CD4-positive, alpha-beta T cell (primary cell): ENCODE measurements at regions not wholly inside any gene's neighbourhood (a gene's known extent, or its start where the extent isn't known, plus 50 kb on each side); places are given as distances from the start of the nearest gene placed in this dataset.

Experiments used
- ATAC-seq: fragments of 200-7000 bp; cut with Tn5 transposase; one replicate; pipeline ENCODE4 v1.10.0; 2022; ENCODE audit warnings: mild to moderate bottlenecking; ENCODE audit not compliant: poor library complexity
- CTCF ChIA-PET: fragments of 350-600 bp; sonication (Branson Sonifier 250); formaldehyde crosslinking; loops from one replicate; lab custom pipeline; 2021; ENCODE audit warnings: antibody characterized with exemption, inconsistent platforms; lab: Charles Lee
- POLR2A ChIA-PET: fragments of 350-600 bp; sonication (Branson Sonifier 250); formaldehyde crosslinking; loops from one replicate; lab custom pipeline; 2021; ENCODE audit warnings: antibody characterized with exemption, inconsistent platforms; lab: Charles Lee
- DNase-seq, 14 experiments: peaks; one replicate each; pipeline ENCODE4 v3.0.0-alpha.2; 2013 to 2020; ENCODE audit warnings: mixed read lengths in 2 of 14
- H3K27ac ChIP-seq, 2 donors: one replicate each; pipeline versions ENCODE4 v1.5.1 to v1.7.0; 2013; ENCODE audit warnings: low read length in 2 of 2, low read depth in 1 of 2, mild to moderate bottlenecking in 1 of 2
- H3K27me3 ChIP-seq, 2 experiments: 1 replicate in 1 of 2; 2 replicates in 1 of 2; pipeline versions ENCODE4 v1.6.1 to v1.7.0; 2013; ENCODE audit warnings: low read length in 2 of 2, control low read depth in 1 of 2, mild to moderate bottlenecking in 1 of 2, moderate library complexity in 1 of 2; ENCODE audit not compliant: insufficient read depth in 2 of 2, control insufficient read depth in 1 of 2
- H3K36me3 ChIP-seq: one replicate; pipeline ENCODE4 v1.6.1; 2013; ENCODE audit warnings: low read length, control low read depth; ENCODE audit not compliant: insufficient read depth
- H3K4me1 ChIP-seq: one replicate; pipeline ENCODE4 v1.6.1; 2013; ENCODE audit warnings: low read length, control low read depth; ENCODE audit not compliant: insufficient read depth
- H3K4me3 ChIP-seq: one replicate; pipeline ENCODE4 v1.5.1; 2013; ENCODE audit warnings: mild to moderate bottlenecking, low read length, moderate library complexity
- H3K9me3 ChIP-seq, 2 experiments: 1 replicate in 1 of 2; 2 replicates in 1 of 2; pipeline versions ENCODE4 v1.6.1 to v1.7.0; 2013; ENCODE audit warnings: low read length in 2 of 2, mild to moderate bottlenecking in 2 of 2, control low read depth in 1 of 2, moderate library complexity in 1 of 2; ENCODE audit not compliant: control insufficient read depth in 1 of 2, insufficient read depth in 1 of 2
- H3K27ac Mint-ChIP-seq: one replicate; pipeline ENCODE4 v1.8.0; 2020; ENCODE audit warnings: mixed read lengths
- H3K27me3 Mint-ChIP-seq: one replicate; pipeline ENCODE4 v1.8.0; 2021; ENCODE audit warnings: mixed read lengths
- H3K36me3 Mint-ChIP-seq: one replicate; pipeline ENCODE4 v1.8.0; 2021; ENCODE audit warnings: low read depth, mixed read lengths
- H3K4me1 Mint-ChIP-seq: one replicate; pipeline ENCODE4 v1.8.0; 2021; ENCODE audit warnings: low read depth, mixed read lengths
- H3K4me3 Mint-ChIP-seq: one replicate; pipeline ENCODE4 v1.8.0; 2020; ENCODE audit warnings: mild to moderate bottlenecking, mixed read lengths
- H3K9me3 Mint-ChIP-seq: one replicate; pipeline ENCODE4 v1.8.0; 2020; ENCODE audit warnings: mixed read lengths
- intact Hi-C, 2 experiments: fragments of 100-400 bp; cut with DNase I in 1 of 2; cut with micrococcal nuclease in 1 of 2; formaldehyde crosslinking; loops; one replicate each; pipeline versions ENCODE4 v1.15.1 to v1.9.0; 2023 to 2025; cut with DNase I, micrococcal nuclease
- TF ChIP-seq, protein P1 (sequence below): fragments of 200-600 bp; IDR thresholded peaks from one replicate; pipeline ENCODE4 v1.8.0; 2022; ENCODE audit warnings: antibody characterized with exemption, mild to moderate bottlenecking

DNA sequence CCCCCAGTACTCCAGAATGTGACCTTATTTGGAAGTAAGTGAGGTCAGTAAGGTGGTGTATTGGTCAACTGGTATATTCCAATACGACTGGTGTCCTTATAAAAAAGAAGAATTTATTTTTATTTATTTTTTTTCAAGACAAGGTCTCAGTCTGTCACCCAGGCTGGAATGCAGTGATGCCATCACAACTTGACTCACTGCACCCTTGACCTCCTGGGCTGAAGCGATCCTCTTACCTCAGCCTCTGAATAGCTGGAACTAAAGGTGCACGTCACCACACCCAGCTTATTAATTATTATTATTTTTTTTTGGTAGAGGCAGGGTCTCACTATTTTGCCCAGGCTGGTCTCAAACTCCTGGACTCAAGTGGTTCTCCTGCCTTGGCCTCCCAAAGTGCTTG lies 115.1 kb upstream of the PITX2 start:
- Histone ChIP-seq H3K36me3 (no peaks in the 10 kb centered on the region), H3K4me3 (no peak overlapping the region), H3K9me3 (peaks cover 0 to 3% of the 10 kb centered on the region in 2 experiments), H3K27me3 (no peaks in the 10 kb centered on the region), H3K4me1 (no peaks in the 10 kb centered on the region), H3K27ac (no peak overlapping the region)
- Mint-ChIP-seq H3K4me3 (no peak overlapping the region), H3K4me1 (no peaks in the 10 kb centered on the region), H3K36me3 (no peaks in the 10 kb centered on the region), H3K27ac (no peak overlapping the region), H3K9me3 (peaks cover 2% of the 10 kb centered on the region), H3K27me3 (no peaks in the 10 kb centered on the region)
- ChIA-PET CTCF (no interaction called here), POLR2A (no interaction called here)
- TF ChIP-seq, protein P1, sequence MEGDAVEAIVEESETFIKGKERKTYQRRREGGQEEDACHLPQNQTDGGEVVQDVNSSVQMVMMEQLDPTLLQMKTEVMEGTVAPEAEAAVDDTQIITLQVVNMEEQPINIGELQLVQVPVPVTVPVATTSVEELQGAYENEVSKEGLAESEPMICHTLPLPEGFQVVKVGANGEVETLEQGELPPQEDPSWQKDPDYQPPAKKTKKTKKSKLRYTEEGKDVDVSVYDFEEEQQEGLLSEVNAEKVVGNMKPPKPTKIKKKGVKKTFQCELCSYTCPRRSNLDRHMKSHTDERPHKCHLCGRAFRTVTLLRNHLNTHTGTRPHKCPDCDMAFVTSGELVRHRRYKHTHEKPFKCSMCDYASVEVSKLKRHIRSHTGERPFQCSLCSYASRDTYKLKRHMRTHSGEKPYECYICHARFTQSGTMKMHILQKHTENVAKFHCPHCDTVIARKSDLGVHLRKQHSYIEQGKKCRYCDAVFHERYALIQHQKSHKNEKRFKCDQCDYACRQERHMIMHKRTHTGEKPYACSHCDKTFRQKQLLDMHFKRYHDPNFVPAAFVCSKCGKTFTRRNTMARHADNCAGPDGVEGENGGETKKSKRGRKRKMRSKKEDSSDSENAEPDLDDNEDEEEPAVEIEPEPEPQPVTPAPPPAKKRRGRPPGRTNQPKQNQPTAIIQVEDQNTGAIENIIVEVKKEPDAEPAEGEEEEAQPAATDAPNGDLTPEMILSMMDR: no peak
- DNase-seq: no peak
- intact Hi-C loops: no loop called here
- ATAC-seq: no peak

DNA sequence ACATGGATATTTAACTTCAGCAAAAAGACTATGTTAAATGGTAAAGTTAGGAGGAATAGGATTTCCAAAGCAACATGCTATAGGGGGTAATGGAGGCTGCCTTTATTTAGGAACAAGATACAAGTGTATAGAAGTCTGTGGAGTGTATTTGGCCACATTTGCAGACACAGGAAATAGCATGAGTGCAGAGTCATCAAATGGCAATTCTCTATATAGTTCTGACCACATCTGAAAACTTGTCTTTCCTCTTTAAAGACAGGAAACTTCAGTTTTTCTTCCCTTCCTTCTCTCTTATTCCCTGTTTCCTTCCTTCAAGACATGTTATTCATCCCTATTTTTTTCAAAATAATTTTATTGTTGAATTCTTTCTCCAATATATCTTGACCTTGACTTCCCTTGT lies 119.3 kb upstream of the PITX2 start:
- Mint-ChIP-seq H3K27me3 (no peaks in the 10 kb centered on the region), H3K27ac (no peak overlapping the region), H3K9me3 (peaks cover 5% of the 10 kb centered on the region), H3K36me3 (no peaks in the 10 kb centered on the region), H3K4me1 (no peaks in the 10 kb centered on the region), H3K4me3 (no peak overlapping the region)
- intact Hi-C loops: no loop called here
- ATAC-seq (no peak), DNase-seq (no peak)
- Histone ChIP-seq H3K27ac (no peak overlapping the region), H3K4me1 (no peaks in the 10 kb centered on the region), H3K9me3 (no peaks in the 10 kb centered on the region), H3K27me3 (no peaks in the 10 kb centered on the region), H3K4me3 (no peak overlapping the region), H3K36me3 (no peaks in the 10 kb centered on the region)
- ChIA-PET CTCF (no interaction called here), POLR2A (no interaction called here)
- TF ChIP-seq, protein P1: no peak

- Mint-ChIP-seq H3K9me3 (peaks cover 3% of the 10 kb centered on the region), H3K4me3 (no peak overlapping the region), H3K4me1 (no peaks in the 10 kb centered on the region), H3K27me3 (no peaks in the 10 kb centered on the region), H3K27ac (no peak overlapping the region), H3K36me3 (no peaks in the 10 kb centered on the region)
- DNase-seq: no peak
- H3K4me1 ChIP-seq: no peaks in the 10 kb centered on the region
- TF ChIP-seq, protein P1: no peak
- intact Hi-C loops: no loop called here
- H3K27me3 ChIP-seq: no peaks in the 10 kb centered on the region
- no peak overlapping the region for H3K27ac ChIP-seq
- ATAC-seq: no peak
- no peaks in the 10 kb centered on the region for H3K36me3 ChIP-seq
- CTCF ChIA-PET: no interaction called here
- H3K4me3 ChIP-seq: no peak overlapping the region
- POLR2A ChIA-PET: no interaction called here
- H3K9me3 ChIP-seq: no peaks in the 10 kb centered on the region
These were observed 125.2 kb upstream of the PITX2 start for GRCh38 chr4:110748071-110748470.
